ENCODE measurements at regions not wholly inside any gene's neighbourhood (a gene's known extent, or its start where the extent isn't known, plus 50 kb on each side); places are given as distances from the start of the nearest gene placed in this dataset.

DNA sequence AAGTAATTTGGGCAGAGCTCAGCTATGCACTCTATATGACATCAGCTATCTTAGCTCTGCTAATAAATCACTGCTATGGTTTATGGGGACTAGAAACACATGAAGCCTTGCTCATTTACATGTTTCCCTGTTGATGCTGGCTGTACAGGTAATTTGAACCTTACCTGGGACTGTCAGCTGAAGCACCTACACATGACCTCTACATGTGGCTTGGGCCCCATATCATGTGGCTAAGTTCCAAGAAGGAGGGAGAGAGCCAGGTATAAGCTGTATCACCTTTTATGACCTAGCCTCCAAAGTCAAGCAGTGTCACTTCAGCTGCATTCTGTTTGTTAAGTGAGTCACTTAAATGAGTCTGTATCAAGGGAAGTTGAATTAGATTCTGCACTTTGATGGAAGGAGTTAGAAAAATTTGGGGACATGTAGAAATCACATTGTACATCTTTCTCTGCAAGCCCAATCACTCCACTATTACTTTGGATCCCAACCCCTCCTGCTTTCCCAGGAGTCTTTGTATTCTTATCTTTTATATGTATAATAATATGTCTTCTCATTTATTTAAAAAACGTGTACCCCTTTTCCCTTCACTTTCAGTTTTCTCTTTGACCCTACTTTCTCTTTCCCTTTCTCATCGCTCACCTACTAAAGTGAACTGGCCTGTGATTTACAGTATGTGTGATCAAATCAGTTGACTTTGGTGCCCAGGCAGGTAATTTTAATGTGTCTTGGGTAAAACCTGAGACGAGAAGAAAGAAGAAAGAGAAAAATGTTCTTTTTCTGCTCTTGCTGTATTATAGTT, 53.4 kb upstream of the PRKACB start:
- DNase-seq (ENCODE audit: low spot score) = no peak

DNA sequence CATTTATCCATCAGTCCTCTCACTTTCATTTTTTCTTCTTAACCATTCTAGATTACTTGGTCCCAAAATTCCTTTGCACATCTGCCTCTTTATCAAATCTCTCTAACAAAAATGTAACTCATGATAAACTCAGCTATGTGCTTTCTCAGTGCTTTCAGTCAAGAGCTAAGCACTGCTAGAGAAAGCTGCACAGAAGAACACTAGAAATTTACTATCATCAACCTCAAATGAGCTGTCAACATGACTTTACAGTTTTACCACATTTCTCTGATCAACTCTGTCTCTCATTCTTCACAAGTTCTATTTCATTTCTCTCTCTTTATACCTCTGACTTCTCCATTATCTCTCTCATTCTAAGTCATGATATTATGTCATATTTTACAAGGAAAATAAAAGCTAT, 54.2 kb upstream of the PRKACB start:
- DNase-seq (ENCODE audit: low spot score) = no peak

DNA sequence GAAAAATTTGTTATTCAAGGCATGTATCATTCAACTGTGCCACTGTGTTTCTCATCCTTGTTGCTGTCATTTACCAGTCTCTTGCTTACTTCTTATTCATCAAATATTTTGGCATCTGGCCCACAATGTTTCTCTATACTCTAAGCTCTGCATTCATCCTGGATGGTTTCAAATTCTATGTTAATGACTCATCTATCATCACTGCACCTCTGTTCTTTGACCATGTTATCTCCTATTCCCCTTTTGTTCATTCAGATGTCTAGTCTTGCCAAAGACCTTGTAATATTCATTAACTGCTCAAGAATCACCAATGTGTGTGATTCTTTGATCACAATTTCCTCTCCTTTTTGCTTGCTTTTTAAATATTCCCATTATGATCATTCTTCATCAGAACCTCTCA, 54.6 kb upstream of the PRKACB start:
- DNase-seq (ENCODE audit: low spot score) = no peak

DNA sequence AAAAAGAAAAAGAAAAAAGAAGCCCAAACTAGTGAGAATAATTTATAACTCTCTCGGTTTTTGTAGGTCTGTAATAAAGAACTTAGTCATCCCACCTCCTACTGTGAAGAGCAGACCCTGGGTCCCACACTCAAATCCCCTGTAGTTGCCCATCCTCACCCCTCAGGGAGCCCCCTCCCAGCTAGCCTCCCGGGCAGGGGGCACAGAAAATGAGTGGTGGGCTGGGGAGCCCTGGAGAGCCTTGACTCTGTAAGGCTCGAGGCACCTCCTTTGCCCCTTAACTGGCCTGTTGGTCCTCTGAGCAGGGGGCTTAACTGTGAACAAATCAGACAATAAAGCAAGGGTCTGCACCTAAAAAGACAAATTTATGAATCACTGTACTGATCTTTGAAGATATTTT, 57.5 kb upstream of the PRKACB start:
- DNase-seq (ENCODE audit: low spot score) = no peak

DNA sequence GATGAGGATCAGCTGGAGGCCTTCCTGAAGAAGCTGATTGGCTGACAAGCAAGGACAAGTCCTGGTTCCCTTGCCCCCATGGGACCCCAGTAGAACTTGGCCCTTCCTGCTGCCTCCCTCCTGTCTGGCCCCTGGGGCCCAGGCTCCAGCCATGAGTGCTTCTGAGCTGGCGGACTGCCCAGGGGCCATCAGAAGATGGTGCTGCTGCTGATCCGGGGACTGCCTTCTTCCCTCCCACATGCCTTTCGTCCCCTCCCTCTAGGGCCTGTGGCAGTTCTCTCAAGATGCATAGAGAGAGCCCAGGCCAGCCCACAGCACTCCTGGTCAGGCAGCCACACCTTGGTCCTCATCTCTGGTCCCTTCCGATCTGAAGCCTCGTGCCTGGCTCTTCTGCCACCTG, 57.9 kb upstream of the PRKACB start:
- DNase-seq (ENCODE audit: low spot score) = no peak

DNA sequence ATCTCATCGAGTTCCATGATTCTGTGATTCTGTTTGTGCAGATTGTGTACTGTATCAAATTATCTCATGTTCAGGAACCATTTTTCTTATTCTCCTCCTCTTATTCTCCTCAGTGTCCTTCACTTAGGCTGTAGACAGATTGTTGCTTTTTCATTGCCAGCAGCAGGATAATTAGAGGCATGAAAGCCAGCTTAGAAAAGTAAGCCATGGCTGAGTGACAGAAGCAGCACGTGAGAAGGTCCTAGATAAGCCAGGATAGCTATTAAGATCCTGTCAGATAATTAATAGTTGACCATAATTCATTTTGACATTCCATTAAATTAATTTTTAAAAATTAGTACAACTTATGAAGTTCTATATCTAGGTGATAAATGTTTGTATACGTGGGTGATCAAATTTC, 60.8 kb upstream of the PRKACB start:
- DNase-seq (ENCODE audit: low spot score) = no peak

DNA sequence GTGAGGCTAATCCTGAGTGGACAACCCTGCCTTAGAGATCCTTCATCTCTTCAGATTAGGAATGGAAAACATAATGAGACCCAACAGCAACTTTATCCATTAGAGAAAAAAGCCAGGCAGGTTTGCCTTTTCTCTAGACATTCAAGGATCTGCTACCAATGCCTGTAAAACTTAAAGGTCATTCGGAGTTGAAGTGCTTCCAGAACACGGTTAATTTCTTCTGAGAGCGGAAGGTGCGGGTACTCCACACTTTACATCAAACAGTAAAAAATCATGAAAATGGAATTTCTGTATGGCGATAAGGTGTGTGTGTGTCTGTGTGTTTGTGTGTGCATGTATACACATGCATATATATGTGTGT, 65.2 kb upstream of the PRKACB start:
- no peak for DNase-seq (ENCODE audit: low spot score)

DNA sequence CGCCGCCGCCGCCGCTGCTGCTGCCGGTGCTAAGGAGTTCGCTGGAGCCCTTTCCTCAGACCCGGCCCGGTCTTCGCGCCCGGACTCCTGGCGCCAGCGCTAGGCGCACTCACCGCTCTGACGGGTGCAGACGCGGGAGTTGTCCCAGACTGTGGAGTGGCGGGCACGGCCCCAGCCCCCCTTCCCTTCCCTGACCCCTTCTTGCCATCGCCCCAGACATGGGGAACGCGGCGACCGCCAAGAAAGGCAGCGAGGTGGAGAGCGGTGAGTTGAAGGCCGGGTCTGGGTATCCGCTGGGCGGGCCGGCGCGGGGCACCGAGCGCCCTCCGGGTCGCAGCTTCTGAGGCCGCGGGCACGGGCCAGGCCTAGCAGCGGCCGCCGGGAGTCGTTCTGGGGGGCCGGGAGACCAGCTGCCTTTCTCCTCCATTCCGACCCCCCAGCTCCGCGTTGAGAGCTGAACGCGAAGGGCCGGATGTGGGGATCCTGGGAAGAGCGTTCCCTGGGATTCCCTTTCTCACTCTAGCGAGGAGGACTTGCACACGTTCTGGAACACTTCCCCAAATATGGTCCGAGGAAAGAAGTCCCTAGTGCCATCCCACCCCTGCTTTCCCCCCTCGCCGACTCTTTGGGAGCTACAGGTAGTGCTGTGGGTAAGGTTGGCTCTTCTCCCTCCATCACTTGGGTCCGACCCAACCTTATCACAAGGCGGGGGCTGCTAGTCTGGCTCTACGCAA, 65.8 kb upstream of the PRKACB start:
- DNase-seq (ENCODE audit: low spot score) = peak; percentile 43

DNA sequence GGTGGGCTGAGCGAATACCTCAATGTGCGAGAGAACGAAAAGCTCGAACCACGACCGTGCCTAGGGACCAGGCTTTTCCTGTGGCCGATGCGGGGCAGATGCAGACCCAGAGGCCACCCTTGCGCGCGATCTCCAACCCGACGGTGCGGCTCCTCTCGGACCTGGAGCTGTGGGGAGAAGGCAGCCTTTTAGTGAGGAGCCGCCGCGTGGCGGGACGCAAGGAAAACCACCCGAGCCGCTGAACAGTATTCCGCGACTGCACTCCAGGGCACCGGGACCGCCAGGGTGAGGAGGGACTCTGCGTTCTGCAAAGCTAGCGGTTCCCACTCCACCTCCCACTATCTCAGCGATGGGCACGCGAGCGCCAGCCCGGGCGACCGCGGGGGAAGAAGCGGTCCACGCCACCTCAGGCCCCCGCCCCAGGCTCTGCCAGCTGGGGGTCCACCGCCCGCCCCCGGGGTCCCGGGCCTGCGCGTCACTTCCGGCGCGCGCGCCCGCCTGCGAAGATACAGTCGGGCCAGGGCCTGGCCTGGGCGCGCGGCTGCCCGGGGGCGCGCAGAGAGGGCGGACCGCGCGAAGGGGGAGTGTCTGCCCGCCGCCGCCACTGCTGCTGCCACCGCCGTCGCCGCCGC, 66.5 kb upstream of the PRKACB start:
- DNase-seq (ENCODE audit: low spot score) = peak; percentile 91

DNA sequence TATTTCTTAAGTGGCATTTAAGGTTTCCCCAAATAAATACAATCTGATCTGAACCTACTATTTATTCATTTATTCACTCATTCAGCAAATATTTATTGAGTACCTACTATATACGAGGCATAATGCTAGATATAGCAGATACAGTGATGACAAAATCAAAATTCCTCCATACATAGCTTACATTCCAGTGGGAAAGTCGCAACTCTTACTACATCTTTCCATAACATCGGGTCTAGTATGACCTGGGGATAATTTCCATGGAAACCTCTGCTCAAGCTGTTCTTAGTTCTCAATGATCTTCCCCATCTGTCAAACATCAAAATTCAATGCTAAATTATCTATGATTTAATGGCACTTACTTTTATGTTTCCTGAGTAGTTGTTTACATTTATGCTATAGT, 70.8 kb upstream of the PRKACB start:
- no peak for DNase-seq (ENCODE audit: low spot score)

DNA sequence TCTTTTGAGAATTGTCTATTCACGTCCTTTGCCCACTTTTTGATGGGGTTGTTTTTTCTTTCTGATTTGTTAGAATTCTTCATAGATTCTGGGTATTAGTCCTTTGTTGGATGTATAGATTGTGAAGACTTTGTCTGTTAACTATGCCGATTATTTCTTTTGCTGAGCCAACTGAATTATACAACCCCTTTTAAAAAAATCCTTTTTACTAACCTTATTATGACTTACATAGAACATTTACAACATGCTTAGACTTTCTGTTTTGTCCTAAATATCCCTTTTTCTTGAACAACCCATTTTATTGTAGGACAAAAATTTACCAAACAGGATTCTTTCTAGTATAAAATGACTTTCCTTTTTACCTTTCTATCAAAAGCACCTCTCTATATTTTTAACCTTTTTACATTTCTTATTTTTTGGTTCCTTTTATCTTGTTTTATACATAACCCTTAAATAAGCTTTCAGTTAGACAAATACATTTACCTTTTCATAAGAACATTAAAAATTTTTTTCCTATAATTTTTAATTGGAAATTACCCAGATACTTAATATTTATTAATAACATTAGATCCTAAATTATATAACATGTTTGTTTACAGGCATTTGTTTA, 70.4 kb upstream of the TTLL7 start:
- no peak for DNase-seq (ENCODE audit: low spot score)

DNA sequence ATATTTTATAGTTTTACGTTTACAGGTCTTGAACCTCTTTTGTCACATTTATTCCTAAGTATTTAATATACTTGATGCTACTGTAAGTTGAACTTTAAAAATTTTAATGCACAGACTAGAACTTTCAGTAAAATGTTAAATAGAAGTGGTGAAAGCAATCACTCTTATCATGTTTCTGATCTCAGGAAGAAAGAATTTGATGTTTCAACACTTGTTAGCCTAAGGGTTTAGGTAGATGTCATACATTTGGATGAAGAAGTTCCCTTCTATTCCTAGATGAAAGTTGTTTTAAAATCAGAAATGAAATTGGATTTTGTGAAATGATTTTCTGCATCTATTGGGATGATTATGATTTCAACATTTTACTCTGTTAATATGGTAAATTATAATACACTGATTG, 63.6 kb upstream of the TTLL7 start:
- DNase-seq (ENCODE audit: low spot score) = no peak

DNA sequence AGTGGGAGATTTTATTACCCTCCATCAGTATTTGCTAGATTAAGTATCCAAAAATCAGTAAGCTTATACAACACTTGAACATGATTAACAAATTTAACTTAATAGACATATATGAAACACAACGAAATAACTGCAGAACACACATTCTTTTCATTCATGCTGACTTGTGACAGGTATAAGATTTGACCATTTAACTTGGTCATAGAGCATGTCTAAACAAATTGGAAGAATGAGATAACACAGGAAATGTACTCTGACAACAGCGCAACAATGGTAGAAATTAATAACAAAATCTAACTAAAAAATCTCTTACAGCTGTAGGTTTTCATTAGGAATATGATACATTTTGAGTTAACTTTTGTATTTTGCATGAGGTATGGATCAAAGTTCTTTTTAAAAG, 62.4 kb upstream of the TTLL7 start:
- no peak for DNase-seq (ENCODE audit: low spot score)

DNA sequence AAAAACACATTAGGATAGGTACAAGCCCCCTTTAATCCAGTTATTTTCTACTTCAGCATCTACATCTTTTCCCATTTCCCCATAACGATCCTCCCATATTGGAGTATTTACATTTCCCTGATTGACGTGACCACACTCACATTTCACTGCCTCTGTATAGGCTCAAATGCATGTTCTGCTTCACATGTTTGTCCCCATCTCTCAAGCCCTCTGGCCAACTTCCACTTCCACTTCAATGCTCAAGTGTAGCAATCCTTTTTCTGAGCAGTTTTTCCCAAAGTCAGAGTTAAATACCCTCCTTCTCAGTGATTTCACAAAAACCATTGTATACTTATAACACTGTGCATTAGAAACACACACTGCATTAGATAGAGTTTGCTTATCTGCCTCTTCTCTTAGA, 61.8 kb upstream of the TTLL7 start:
- DNase-seq (ENCODE audit: low spot score) = no peak

DNA sequence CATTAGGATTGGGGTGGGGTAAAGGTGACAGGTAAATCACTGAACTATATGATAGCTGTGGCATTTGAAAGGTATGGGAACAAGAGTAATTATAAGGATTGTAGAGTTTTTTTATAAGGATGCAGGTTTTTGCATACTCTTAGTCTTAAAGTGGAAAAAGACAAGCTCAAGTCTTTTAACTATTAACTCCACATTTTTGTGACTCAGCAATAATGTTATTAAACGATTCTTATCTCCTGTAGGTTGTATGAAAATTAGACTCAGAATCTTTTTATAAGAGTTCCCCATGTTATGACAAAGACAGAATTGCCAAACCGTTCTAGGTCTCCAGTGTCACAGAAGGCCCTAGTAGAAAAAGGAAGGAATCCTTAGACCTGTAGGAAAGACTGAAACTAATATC, 49.9 kb upstream of the TTLL7 start:
- no peak for DNase-seq (ENCODE audit: low spot score)

All from germinal center (tissue), 1 donor.